ENCODE measurements at regions not wholly inside any gene's neighbourhood (a gene's known extent, or its start where the extent isn't known, plus 50 kb on each side); places are given as distances from the start of the nearest gene placed in this dataset.
"Not testable (repeated sequence)": the region's sequence is repeated elsewhere in the genome, so short reads cannot be mapped to it uniquely, and the experiment has no call there.

GRCh38 chr1:47683401-47683800 is 245.6 kb downstream of the FOXD2 start:
- DNase-seq (ENCODE audit: low read depth, low spot score): no peak

- no peak for DNase-seq (ENCODE audit: low read depth, low spot score)
Observed at GRCh38 chr1:47684518-47684917, 246.7 kb downstream of the FOXD2 start.

- DNase-seq (ENCODE audit: low read depth, low spot score): no peak
Observed at GRCh38 chr1:47684964-47685762, 247.3 kb downstream of the FOXD2 start.

GRCh38 chr1:47685763-47686066 is 247.9 kb downstream of the FOXD2 start:
- DNase-seq (ENCODE audit: low read depth, low spot score): no peak

GRCh38 chr1:47686731-47687630 is 249.1 kb downstream of the FOXD2 start:
- no peak for DNase-seq (ENCODE audit: low read depth, low spot score)

- no peak for DNase-seq (ENCODE audit: low read depth, low spot score)
Observed at GRCh38 chr1:47687631-47688460, 250.0 kb downstream of the FOXD2 start.

GRCh38 chr1:47688461-47689296 is 250.8 kb downstream of the FOXD2 start:
- DNase-seq (ENCODE audit: low read depth, low spot score): no peak

- no peak for DNase-seq (ENCODE audit: low read depth, low spot score)
Observed at GRCh38 chr1:47689894-47690293, 252.1 kb downstream of the FOXD2 start.

- DNase-seq (ENCODE audit: low read depth, low spot score): no peak
Observed at GRCh38 chr1:47690341-47691250, 252.8 kb downstream of the FOXD2 start.

GRCh38 chr1:47691293-47691692 is 253.4 kb downstream of the FOXD2 start:
- not testable (repeated sequence) for DNase-seq (ENCODE audit: low read depth, low spot score)

GRCh38 chr1:47692196-47692595 is 254.4 kb downstream of the FOXD2 start:
- DNase-seq (ENCODE audit: low read depth, low spot score): no peak

GRCh38 chr1:47693115-47693514 is 255.3 kb downstream of the FOXD2 start:
- no peak for DNase-seq (ENCODE audit: low read depth, low spot score)

- no peak for DNase-seq (ENCODE audit: low read depth, low spot score)
Observed at GRCh38 chr1:47694011-47694890, 256.4 kb downstream of the FOXD2 start.

GRCh38 chr1:47696404-47696736 is 258.5 kb downstream of the FOXD2 start:
- no peak for DNase-seq (ENCODE audit: low read depth, low spot score)

- no peak for DNase-seq (ENCODE audit: low read depth, low spot score)
Observed at GRCh38 chr1:47696737-47697441, 259.0 kb downstream of the FOXD2 start.

GRCh38 chr1:47697616-47698335 is 259.9 kb downstream of the FOXD2 start:
- DNase-seq (ENCODE audit: low read depth, low spot score): no peak

GRCh38 chr1:47699492-47700235 is 261.8 kb downstream of the FOXD2 start:
- no peak for DNase-seq (ENCODE audit: low read depth, low spot score)

All from activated CD4-positive, CD25-positive, alpha-beta regulatory T cell treated with anti-CD3 and anti-CD28 coated beads, Interleukin-2, amount 50 U/mL, for 16 hours (primary cell).